Thoracic aorta (tissue), 2 donors: ENCODE measurements at regions not wholly inside any gene's neighbourhood (a gene's known extent, or its start where the extent isn't known, plus 50 kb on each side); places are given as distances from the start of the nearest gene placed in this dataset.

Source experiments
- ATAC-seq: fragments of 150-250 bp; one replicate; pipeline ENCODE4 v1.8.0; 2017; ENCODE audit warnings: low read depth; ENCODE audit not compliant: insufficient number of reproducible peaks, low FRiP score
- DNase-seq: peaks from one replicate; pipeline ENCODE4 v3.0.0-alpha.2; 2020; ENCODE audit warnings: low spot score
- H3K27ac ChIP-seq, 2 donors: fragments of 200-600 bp; sonication (generic); 1 replicate in 1 of 2; 2 replicates in 1 of 2; pipeline ENCODE4 v1.5.1; 2016; ENCODE audit warnings: mild to moderate bottlenecking in 2 of 2, moderate library complexity in 2 of 2
- H3K27me3 ChIP-seq: fragments of 200-600 bp; sonication (generic); replicated peaks from 2 replicates; pipeline ENCODE4 v1.6.0; 2016; ENCODE audit warnings: mild to moderate bottlenecking; ENCODE audit not compliant: insufficient read depth
- H3K36me3 ChIP-seq: fragments of 200-600 bp; sonication (generic); one replicate; pipeline ENCODE4 v1.5.1; 2016
- H3K4me1 ChIP-seq, 2 donors: fragments of 200-600 bp; sonication (generic); 1 replicate in 1 of 2; 2 replicates in 1 of 2; pipeline versions ENCODE4 v1.5.1 to v1.6.0; 2016; ENCODE audit warnings: low read depth in 2 of 2, mild to moderate bottlenecking in 1 of 2; ENCODE audit not compliant: control insufficient read depth in 1 of 2
- H3K4me3 ChIP-seq: fragments of 200-600 bp; sonication (generic); 2 replicates; pipeline ENCODE4 v1.5.1; 2016; ENCODE audit warnings: mild to moderate bottlenecking
- H3K9me3 ChIP-seq: fragments of 200-600 bp; sonication (generic); 2 replicates; pipeline ENCODE4 v1.5.1; 2016
- TF ChIP-seq, protein P1 (sequence below): fragments of 200-600 bp; sonication (generic); IDR thresholded peaks from one replicate; pipeline ENCODE4 v1.5.1; 2019; ENCODE audit warnings: antibody characterized with exemption

DNA sequence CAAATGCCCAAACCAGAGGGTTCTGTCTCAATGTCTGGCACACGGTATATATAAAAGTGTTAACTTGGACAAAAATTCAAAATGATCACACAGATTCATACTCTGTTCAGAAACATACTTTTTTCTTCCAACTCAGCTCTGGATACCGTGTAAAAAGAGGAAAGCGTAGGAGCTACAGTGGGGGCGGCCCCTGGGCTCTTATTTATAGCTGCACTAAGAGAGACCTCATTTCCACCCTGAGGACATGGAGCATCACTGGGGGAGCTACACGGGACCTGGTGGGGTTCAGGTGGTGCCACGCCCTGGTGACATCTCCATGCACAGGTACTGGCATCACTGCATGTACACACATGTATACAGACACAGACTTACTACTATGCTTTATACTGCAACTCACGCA, 185.9 kb upstream of the FOXQ1 start:
- TF ChIP-seq, protein P1, sequence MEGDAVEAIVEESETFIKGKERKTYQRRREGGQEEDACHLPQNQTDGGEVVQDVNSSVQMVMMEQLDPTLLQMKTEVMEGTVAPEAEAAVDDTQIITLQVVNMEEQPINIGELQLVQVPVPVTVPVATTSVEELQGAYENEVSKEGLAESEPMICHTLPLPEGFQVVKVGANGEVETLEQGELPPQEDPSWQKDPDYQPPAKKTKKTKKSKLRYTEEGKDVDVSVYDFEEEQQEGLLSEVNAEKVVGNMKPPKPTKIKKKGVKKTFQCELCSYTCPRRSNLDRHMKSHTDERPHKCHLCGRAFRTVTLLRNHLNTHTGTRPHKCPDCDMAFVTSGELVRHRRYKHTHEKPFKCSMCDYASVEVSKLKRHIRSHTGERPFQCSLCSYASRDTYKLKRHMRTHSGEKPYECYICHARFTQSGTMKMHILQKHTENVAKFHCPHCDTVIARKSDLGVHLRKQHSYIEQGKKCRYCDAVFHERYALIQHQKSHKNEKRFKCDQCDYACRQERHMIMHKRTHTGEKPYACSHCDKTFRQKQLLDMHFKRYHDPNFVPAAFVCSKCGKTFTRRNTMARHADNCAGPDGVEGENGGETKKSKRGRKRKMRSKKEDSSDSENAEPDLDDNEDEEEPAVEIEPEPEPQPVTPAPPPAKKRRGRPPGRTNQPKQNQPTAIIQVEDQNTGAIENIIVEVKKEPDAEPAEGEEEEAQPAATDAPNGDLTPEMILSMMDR, result no peak

DNA sequence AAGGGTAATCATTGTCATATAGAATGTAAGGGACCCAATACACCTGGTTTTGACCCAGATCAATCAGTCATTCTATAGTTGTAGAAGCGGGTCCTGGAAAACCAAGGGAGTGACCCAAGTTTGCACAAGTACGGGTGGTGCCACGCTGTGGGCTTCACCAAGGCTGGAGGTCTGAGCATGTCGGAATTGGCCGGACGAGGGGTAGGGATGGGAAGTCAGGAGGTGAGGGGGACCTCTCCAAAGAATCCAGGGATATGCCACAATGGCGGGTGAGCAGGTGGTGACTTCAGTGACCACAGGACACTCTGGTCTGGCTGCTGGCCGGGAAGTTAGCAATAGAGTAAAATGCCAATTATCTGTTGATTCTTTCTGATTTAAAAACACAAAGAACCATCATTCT, 186.6 kb upstream of the FOXQ1 start:
- TF ChIP-seq, protein P1, result no peak
- Histone ChIP-seq H3K9me3 (no peaks in the 10 kb centered on the region), H3K36me3 (no peaks in the 10 kb centered on the region), H3K27ac (no peak overlapping the region), H3K27me3 (no peaks in the 10 kb centered on the region), H3K4me1 (no peaks in the 10 kb centered on the region), H3K4me3 (no peak overlapping the region)
- ATAC-seq (no peak), DNase-seq (no peak)

More for the DNA sequence above, 185.9 kb upstream of the FOXQ1 start:
- Histone ChIP-seq H3K4me1 (no peaks in the 10 kb centered on the region), H3K27me3 (no peaks in the 10 kb centered on the region), H3K9me3 (no peaks in the 10 kb centered on the region), H3K36me3 (no peaks in the 10 kb centered on the region), H3K27ac (no peak overlapping the region), H3K4me3 (no peak overlapping the region)
- DNase-seq, result no peak
- no peak for ATAC-seq

DNA sequence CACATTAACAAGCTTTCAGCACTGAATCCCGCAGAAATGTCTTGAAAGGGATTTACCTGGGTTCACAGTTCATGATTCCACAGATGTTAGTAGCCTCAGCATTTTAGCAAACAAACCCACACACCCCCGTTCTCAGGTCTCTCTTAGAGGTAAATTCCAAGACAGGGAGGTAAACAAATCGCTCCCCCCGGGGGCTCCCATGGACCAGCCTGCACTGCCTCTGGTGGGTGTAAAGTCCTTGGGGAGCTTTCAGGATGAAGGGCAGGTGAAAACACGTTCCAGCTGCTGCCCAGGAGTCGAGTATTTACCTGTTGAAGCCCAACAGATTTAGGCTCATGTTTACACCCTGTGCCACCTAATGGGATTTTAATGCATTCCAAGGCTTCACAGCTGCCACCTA, 187.0 kb upstream of the FOXQ1 start:
- H3K36me3 ChIP-seq, result no peaks in the 10 kb centered on the region
- no peak overlapping the region for H3K4me3 ChIP-seq
- no peak for ATAC-seq
- H3K9me3 ChIP-seq, result no peaks in the 10 kb centered on the region
- DNase-seq, result no peak
- no peak overlapping the region for H3K27ac ChIP-seq
- no peaks in the 10 kb centered on the region for H3K27me3 ChIP-seq
- no peaks in the 10 kb centered on the region for H3K4me1 ChIP-seq
- TF ChIP-seq, protein P1, result no peak

DNA sequence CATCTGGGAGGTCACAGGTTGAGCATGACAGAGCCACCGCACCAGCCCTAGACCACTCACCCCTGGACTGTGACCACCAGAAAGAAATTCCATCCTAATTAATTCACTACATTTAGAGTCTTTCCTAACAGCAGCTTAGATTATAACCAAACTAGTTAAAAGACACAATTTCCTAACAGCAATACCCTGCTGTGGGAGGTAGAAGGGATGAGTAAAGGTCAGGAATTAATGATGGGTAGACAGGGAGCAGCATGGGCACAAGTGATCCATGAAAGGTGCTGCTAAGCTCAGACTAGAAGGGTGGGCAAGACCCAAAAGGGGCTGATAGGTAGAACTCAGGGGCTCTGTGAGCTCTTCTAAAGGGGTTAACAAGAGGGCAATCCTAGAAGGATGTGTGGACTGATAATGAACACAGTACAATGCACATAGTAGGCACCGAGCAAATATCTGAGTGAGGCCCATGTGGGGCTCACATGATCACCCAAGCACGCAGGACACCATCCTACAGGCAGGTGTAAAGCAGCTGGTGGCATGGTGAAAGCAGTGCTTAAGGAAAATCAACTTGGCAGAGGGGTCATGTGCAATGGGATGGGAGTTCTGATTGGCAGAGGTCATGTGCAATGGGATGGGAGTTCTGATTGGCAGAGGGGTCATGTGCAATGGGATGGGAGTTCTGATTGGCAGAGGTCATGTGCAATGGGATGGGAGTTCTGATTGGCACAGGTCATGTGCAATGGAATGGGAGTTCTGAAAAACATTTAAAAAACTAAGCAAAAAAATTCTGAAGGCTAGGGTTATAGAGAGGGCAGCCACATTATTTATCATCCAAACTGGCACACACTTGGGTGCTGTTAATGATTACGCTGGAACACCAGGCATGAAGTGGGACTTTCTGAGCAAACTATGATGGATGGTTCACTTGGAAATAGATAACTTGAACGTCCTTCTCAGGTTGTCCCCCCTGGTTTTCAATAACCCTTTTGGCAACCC, 188.2 kb upstream of the FOXQ1 start:
- DNase-seq (no peak), ATAC-seq (no peak)
- Histone ChIP-seq H3K27ac (no peak overlapping the region), H3K36me3 (no peaks in the 10 kb centered on the region), H3K4me1 (no peaks in the 10 kb centered on the region), H3K27me3 (no peaks in the 10 kb centered on the region), H3K9me3 (no peaks in the 10 kb centered on the region), H3K4me3 (no peak overlapping the region)
- TF ChIP-seq, protein P1, result no peak

DNA sequence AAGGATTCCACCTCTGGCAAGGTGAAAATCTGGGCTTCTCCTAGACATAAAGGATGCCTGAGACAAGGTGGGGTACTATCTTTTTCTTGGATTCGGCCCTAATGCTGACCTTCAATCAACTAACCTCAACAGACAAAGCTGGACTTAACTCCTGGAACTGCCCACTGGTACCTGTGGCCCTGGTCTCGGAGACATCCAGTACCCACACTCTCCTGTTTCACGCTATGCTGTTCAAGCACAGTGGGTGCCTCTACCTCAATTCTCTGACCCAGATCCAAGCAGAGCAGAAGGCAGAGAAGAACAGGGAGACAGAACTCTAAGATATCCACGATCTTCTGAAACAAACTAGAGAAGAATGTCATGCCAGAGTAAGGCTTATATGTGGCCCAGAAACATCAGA, 189.8 kb upstream of the FOXQ1 start:
- Histone ChIP-seq H3K4me1 (no peaks in the 10 kb centered on the region), H3K36me3 (no peaks in the 10 kb centered on the region), H3K27ac (no peak overlapping the region), H3K27me3 (no peaks in the 10 kb centered on the region), H3K4me3 (no peak overlapping the region), H3K9me3 (no peaks in the 10 kb centered on the region)
- DNase-seq, result no peak
- no peak for ATAC-seq
- TF ChIP-seq, protein P1, result no peak
